HG03565 (cell line): ENCODE measurements at regions not wholly inside any gene's neighbourhood (a gene's known extent, or its start where the extent isn't known, plus 50 kb on each side); places are given as distances from the start of the nearest gene placed in this dataset.

Source experiments
- ATAC-seq: cut with Tn5 transposase; IDR thresholded peaks from one replicate; pipeline ENCODE4 v1.9.1; 2021; ENCODE audit warnings: mild to moderate bottlenecking, moderate library complexity; ENCODE audit not compliant: unreplicated experiment

DNA sequence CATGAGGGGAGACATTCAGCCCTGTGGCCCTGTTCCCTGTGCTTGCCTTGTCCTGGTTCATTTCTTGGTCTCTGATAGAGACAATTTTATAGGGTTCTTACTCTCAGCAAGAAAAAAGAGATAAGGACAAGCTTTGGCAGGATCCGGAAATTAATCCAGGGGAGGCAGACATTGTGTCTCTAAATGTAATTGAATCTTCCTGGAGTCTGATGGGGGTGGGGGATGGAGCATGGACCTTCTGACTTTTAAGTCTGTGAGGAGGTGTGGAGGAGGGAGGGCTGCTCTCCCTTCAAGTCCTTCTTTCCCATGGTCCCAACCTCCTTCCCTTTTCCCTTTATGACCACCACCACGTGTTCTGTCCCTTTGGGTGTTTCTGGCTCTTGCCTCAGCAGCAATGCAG lies 512.7 kb downstream of the DHX35 start:
- ATAC-seq: no peak

DNA sequence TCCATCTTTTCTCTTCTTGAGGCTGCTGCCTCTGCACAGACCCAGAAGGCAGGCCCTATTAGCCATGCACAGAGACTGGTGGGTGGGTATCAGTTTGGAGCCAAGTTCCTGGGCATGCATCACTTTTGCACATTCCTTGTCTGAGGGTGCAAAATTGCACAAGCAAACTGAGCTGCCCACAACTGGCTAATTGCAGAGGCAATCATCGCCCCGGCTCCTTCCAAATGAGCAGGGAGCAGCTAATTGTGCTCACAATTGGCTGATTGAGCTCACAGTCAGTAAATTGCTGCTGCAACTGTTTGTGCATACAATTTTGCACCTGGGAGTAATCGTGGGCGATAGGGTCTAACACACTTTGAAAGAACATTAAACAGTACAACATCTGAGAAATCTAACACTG lies 511.4 kb downstream of the DHX35 start:
- no peak for ATAC-seq

DNA sequence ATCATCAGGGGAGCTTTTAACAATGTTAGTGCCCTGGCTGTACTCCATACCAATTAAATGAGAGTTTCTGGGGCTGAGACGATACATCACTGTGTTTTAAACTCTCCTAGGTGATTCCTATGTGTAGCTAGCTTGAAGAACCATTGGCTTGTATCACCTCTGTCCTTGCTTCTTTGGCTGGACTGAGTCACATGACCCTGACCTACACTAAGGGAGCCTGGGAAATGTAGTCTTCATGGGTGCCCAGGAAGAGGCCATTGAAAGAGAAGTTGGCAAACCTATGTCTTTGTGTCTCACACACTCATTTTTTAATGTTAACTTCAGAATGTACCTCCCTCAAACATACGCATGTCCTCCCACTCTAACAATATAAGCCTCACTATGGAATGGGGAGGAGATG lies 506.6 kb downstream of the DHX35 start:
- no peak for ATAC-seq

DNA sequence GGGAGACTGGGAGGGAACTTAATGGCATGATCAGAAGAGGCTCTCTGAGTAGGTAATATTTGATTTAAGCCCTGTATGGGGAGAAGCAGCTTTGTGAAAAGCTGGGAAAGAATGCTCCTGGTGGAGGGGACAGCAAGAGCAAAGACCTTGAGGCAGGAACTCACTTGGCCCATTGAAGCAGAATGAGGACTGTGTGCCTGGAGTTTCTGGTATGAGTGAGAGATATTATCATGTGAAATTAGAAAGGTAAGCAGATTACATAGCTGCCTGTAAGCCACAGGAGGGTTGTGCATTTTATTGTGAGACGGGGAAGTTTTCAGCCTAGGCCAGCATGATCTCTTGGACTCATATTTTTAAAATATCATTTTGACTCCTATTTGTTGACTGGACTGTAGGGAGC lies 502.1 kb downstream of the DHX35 start:
- no peak for ATAC-seq

DNA sequence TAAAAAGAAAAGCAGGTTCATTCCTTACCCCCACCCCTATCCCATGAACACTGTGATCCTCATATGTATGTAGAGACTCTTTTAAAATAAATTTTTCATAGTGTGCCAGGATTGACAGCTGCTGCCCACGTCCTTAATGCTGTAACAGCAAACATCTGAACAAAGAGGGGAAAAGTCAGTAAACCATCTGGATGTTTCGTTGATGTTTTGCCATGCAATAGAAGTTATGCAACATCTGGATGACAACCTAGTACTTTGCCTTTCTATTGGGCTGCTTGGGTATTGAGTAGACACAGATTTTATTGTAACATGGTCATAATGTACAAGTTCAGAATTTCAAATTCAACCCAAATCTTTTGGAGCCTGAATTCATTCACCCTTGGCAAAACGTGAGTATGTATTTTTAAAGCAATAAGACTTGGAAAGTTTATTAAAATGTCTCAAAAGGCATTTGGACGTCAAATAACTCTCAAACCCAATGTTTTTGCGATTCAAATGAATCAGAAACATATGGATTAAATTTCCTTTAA lies 500.3 kb downstream of the DHX35 start:
- no peak for ATAC-seq

DNA sequence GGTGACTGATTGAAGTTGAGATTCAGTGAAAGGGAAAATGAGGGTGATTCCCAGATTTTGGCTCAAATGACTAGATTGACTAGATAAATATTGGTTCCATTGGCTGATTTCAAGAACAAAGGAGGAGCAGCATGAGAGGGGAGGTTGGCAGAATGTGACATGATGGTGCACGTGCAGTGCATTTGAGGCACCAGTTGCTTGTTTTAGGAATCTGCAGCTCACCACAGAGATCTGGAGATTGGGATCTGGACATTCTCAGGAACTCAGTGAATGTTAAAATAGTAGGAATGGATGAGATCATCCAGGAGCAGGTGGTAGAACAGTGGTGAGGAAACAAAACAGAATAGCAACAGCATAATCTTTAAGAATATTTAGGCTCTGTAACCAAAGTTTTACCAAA lies 496.3 kb downstream of the DHX35 start:
- no peak for ATAC-seq

DNA sequence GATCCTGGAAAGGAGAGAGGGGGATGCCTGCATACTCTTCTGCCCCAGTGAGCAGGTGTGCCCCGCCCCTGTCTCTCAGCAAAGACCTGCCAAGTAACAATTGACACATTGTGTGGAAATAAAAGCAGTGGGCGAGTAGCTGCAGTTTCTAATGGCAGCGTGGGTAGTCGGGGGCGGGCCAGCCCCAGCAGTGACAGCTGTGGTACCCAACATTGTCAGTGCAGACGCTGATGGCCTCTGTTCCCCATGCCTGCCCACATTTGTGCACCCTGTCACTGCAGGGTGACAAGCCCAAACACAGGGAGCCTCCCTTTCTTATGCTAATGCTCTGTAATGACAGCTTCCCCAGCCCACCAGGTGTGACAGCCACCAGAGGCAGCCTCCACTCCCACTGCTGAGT lies 491.7 kb downstream of the DHX35 start:
- ATAC-seq: no peak

DNA sequence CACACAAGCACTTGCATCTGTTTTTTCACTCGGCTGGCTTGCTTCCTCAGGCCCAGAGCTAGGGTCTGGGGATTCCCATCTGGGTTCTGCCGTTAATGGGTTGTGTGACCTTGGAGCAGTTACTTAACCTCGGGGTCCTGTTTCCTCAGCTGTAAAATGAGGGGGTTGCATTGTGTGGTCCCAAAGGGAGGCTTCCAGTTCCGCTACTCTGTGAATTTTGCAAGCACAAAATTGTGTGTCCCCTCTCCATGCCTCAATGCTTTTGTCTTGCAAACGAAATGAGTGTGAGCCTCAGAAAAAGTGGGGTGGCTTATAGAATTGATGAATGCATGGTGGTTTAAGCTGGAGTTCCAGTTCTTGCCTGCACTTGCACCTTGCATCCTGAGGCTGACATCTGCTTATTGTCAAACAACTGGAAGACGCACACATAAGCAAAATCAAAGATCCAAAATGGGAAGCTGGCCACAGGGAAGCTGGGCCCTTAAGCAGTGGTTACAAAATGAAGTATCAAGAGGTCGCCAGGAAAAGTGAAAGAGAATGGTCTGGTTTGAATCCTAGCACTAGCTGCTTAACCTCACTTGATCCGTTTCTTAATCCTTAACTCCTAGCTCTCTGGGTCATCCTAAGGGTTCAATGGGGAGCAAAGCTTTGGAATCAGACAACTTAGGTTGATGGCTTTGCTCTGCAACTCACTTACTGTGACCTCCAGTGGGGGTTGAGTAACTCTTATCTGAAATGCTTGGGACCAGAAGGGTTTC lies 490.6 kb downstream of the DHX35 start:
- no peak for ATAC-seq

DNA sequence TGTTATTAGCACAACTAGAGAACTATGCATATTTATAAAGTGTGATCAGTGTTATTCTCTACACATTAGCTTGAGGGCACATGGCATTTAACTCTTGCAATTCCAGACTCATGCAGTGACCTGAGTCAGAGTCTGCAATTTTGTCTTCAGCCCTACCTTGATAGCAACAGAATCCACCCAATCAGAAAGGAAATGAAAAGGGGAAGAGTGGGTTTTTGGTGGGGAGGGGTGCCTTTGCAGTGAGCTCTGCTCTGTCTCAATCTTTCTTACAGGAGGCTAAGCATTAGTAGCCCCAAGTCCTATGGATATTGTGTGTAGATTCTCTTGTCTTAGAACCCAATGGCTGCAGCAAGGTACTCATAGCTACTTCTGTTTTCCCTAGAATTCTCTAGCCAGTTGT lies 489.2 kb downstream of the DHX35 start:
- no peak for ATAC-seq

DNA sequence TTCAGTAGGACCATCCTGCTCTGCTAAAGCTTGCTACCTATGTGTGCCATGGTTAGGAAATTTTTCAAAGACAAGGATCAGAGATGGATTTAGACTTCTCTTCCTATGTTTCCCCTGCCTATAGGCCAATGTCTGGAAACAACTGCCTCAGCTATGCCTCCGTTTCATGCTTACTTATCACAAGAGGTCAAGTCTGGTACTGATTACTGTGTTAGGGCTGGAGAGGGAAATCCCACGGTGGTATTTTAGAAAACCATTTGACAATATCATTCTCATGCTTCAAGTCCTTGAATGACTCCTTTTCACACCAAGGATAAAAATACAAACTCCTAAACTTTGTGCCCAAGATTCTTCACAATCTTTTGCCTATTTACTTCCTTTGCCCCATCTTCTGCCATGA lies 484.3 kb downstream of the DHX35 start:
- no peak for ATAC-seq

DNA sequence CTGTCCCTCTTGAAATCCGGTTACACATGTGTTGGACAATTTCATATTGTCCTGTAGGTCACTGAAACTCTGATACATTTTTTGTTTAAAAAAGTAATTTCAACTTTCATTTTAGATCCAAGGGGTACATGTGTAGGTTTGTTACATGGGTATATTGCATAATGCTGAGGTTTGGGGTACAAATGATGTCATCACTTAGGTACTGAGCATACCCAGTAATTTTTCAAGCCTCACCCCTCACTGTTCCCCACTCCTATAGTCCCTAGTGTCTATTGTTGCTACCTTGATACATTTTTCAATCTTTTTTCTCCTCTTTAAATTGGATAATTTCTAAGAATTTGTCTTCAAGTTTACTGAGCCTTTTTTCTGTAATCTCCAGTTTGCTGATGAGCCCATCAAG lies 483.0 kb downstream of the DHX35 start:
- ATAC-seq: no peak

DNA sequence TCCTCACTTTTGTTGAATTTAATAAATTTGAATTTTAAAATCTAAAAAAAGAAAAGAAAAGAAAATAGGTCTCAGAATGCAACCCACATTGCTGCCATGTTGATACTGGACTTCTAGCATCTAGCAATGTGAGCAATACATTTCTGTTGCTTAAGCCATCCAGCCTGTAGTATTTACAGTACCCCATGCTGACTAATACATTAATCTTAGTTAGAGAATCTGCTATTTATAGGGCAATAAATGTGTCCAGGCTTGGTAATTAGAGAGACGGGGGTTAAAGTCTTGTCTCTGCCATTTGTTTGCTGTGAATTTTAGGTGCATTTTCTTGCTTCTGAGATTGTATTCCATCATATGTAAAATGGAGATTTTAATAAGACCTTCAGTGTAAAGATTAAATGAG lies 471.3 kb downstream of the DHX35 start:
- ATAC-seq: no peak

DNA sequence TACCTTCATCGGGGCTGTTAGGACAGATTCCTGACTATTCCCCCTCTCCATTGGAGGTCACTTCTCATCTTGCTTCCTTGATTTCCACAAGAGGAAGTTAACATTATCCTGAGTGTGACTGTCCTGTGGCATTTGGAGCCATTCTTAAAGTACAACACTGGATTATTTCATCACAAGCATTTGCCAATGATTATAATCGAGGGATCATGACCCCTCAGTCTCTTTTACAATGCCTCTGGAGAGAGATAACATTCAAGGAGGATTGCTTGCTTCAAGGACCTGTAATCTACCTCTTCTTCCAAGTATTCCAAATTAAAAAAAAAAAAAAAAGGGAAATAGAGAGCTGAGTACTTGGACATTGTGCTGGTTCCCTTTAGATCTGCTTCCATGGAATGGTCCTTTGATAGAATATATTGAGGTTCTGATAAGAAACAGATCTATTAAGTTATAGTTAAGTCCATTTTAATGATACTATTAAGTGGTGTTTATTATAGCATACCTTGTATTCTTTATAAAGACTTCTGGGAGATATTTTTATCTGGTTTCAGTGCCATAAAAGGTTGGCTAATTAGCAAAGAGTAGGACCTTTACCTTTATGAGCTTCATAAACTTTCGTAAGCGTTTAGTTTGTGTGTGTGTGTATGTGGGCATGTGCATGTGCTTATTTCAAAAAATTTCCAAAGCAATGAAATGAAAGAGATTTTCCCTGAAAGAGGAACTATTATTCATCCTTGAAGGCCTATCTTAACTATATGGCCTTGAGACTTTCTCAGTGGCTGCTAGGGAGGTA lies 469.1 kb downstream of the DHX35 start:
- ATAC-seq: no peak

DNA sequence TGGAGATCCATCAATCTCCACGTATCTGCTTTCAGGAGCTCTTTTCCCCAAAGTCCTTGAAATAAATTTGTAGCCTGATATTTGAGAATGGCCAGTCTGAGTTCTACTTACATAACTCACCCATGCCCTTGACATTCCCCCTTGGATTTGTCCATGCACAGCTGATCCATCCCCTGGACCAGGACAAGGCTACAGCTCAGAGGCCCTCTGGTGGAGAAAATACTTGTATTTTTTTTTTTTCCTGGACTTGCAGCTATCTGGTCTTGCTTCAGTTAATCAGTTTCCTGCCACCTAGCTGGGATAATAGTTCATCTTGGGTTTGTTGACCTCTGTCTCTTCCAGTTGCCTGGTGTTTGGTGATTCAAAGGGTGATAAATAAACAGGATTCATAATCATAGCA lies 467.6 kb downstream of the DHX35 start:
- no peak for ATAC-seq

DNA sequence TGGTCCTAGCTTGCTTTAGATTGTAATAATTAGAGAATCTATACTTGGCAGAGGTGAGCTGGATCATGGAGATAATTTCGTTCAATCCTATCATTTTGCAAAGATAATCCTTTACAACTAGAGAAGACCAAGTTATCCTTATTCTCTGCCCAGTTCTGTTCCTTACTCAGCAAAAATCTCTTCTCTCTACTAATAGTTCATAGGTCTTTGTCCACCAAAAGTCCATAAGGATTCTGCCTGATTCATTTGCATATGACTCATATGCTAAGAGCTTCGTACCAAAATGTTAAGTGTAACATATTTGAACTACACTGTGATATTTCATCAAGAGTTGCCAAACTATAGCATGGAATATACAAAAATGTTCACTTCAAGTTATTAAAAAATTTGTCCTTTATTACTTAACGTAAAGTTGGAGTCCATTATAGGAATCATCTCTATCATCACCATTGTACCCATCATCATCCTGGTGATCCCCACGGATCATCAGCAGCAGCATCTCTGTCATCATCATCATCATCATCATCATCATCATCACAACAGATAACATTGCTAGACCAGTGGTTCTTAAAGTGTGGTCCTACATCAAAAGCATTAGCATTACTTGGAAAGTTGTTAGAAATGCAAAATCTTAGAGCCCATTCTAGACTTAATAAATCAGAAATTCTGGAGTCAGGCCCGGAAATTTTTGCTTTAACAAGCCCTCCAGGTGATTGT lies 463.0 kb downstream of the DHX35 start:
- no peak for ATAC-seq

DNA sequence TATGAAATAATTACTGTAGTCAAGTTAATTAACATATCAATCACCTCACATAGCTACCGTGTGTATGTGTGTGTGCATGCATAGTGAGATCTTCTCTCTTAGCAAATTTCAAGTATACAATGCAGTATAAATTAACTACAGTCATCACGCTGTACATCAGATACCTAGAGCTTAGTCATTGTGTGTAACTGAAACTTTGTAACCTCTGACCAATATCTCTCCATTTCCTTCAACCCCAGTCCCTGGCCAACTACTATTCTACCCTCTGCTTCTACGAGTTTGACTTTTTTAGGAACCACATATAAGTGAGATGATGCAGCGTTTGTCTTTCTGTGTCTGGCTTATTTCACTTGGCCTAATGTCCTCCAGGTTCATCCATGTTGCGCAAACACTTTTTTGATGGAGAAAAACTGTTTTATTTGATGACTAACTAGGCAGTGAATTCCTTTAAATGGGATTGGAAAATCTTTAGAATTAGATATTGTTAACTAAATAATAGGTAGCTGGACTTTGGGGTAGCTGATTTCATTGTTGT lies 459.5 kb downstream of the DHX35 start:
- ATAC-seq: no peak

DNA sequence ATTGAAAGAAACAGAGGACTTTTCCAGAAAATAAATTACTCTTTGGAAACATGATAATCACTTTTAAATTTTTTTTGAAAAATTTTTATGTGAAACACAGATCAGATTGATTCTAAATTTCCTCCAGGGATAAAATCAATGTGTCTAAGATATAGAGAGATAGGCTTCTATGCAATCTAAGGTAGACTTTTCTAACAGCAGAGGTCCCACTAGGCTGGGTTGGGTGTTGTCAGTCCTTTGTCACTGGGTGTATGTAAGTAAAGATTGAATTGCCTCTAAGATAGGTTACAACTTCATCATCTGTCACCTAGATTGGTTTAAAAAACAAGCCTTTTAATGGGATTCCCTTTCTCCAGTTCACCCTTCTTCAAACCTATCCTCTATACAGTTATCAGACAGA lies 449.9 kb downstream of the DHX35 start:
- no peak for ATAC-seq

DNA sequence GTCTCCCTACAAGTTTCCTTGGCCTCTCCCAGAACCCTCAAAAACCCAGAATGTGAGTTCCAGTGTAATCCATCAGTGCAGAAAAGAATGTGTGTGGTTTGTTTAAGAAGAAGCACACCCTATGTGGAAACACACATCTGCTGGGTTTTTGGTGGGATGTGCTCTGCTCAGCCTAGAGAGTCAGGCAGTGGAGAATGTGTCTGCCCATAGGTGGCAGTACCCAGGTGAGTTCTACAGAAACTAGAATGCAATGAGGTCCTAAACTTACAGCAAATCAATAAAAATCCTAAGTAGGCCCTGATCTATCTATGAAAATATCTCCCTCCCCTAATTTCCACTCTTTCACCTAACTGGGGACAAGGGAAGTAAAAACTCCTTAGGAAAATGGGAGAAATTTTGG lies 437.3 kb downstream of the DHX35 start:
- no peak for ATAC-seq

DNA sequence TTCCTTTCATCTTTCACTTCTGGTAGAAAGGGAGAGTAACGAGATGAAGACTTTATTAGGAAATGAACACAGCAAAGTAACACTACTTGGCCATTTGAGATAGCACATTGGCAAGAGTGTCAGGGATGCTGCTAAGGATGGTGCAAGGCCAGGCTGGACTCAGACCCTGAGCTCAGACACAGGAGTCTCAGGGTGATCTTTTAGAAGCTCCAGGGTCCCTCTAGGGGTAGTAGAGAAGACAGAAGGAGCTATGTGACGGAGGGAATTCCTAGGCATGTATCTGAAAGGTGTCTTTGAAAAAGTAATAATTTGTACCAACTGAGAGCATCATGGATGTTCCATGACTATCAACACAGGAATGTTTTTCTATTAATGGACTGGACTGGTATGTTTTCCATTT lies 436.5 kb downstream of the DHX35 start:
- no peak for ATAC-seq

DNA sequence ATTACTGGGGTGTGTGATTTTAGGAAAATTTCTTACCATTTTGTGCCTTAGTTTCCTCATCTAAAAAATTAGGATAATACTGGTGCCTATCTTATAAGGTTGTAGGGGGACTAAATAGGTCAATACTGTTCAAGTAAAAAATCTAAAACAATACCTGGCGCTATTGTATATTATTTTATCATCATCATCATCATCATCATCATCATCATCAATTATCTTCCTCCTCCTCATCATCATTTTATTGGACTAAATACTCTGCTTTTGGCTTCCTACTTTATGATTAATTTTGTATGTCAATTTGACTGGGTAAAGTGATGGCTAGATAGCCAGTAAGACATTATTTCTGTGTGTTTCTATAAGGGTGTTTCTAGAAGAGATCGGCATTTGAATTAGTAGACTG lies 435.5 kb downstream of the DHX35 start:
- ATAC-seq: no peak

DNA sequence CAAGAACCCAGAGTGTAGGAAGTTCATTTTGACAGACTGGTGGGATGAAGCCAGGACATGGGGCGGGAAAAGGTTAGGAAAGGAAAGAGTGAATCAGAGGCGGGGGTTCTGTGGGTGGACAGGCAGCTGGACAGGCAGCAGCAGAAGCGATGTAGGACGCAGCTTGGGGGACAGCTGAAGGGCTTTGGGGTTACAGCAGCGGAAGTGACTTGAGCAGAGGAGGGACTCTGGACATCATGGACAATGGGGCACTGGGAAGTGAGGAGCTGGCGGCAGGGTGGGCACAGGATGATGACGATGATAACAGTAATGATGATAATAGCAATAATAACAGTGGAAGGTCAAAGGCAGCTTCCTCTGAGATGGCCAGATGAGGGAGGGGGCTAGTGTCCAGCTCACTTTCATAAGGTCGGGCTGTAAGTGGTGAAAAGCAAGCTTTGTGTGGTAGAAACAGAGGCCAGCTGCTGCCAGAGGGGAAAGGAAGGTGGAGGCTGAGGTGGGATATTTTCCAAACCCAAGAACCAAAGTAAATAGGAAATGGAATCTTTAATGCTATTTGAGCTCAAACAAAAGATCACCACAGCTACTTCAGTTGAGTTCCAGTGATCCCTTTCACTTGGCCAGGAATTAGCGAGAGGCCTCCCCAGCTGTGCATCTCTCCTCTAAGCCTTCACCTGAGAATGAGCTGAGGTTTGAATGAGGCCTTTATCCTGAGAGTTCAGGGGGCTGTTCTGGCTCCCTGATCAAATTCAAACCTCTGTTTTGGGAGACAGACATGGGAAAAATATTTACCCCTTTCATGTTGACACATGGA lies 433.5 kb downstream of the DHX35 start:
- no peak for ATAC-seq
